ENCODE measurements at regions not wholly inside any gene's neighbourhood (a gene's known extent, or its start where the extent isn't known, plus 50 kb on each side); places are given as distances from the start of the nearest gene placed in this dataset.
"Not testable (repeated sequence)": the region's sequence is repeated elsewhere in the genome, so short reads cannot be mapped to it uniquely, and the experiment has no call there.

- not testable (repeated sequence) for DNase-seq (ENCODE audit: low read depth in 3 of 3)
These were observed 846.4 kb downstream of the RPIA start for GRCh38 chr2:89537862-89538261.

GRCh38 chr2:89544110-89544509 is 852.6 kb downstream of the RPIA start:
- not testable (repeated sequence) for DNase-seq (ENCODE audit: low read depth in 3 of 3)

DNA sequence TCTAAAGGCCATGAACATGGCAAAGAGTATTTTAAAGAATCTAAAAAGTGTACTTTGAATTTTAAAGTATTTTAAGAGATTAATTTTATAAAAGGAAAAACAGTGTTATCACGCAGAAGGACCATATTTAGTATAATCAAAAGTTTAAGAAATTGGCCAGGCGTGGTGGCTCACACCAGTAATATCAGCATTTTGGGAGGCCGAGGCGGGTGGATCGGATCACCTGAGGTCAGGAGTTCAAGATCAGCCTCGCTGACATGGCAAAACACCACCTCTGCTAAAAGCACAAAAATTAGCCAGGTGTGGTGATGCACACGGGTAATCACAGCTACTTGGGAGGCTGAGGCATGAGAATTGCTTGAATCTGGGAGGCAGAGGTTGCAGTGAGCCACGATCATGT is 887.7 kb downstream of the RPIA start:
- not testable (repeated sequence) for DNase-seq (ENCODE audit: low read depth in 3 of 3)

- DNase-seq (ENCODE audit: low read depth in 3 of 3), result not testable (repeated sequence)
These were observed 891.3 kb downstream of the RPIA start for GRCh38 chr2:89582816-89583215.

DNA sequence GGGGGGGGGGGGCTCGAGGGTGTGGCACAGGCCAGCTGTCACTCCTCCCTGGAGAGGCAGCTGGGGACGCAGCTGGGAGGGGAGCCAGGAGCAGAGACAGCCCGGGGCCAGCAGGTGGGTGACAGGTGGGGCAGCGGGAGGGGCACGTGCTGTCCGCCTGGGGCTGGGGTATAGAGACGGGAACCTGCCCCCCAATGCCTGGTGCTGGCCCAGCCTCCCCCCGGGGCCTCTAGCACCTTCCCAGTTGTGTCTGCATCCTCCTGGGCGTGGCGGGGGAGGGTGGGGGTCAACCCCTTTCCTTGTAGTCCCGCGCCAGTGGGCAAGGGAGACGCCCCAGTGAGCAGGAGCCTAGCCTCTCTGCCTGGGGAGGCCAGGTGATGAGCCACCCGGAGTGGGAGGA is 892.6 kb downstream of the RPIA start:
- DNase-seq (ENCODE audit: low read depth in 3 of 3), result not testable (repeated sequence)

- not testable (repeated sequence) for DNase-seq (ENCODE audit: low read depth in 3 of 3)
These were observed 893.5 kb downstream of the RPIA start for GRCh38 chr2:89584868-89585557.

GRCh38 chr2:89585558-89585920 is 894.1 kb downstream of the RPIA start:
- peak in 1 of 3 donors; percentile 8 for DNase-seq (ENCODE audit: low read depth in 3 of 3)

- not testable (repeated sequence) for DNase-seq (ENCODE audit: low read depth in 3 of 3)
These were observed 908.4 kb downstream of the RPIA start for GRCh38 chr2:89599843-89600242.

- not testable (repeated sequence) for DNase-seq (ENCODE audit: low read depth in 3 of 3)
These were observed 915.0 kb downstream of the RPIA start for GRCh38 chr2:89606514-89606913.

DNA sequence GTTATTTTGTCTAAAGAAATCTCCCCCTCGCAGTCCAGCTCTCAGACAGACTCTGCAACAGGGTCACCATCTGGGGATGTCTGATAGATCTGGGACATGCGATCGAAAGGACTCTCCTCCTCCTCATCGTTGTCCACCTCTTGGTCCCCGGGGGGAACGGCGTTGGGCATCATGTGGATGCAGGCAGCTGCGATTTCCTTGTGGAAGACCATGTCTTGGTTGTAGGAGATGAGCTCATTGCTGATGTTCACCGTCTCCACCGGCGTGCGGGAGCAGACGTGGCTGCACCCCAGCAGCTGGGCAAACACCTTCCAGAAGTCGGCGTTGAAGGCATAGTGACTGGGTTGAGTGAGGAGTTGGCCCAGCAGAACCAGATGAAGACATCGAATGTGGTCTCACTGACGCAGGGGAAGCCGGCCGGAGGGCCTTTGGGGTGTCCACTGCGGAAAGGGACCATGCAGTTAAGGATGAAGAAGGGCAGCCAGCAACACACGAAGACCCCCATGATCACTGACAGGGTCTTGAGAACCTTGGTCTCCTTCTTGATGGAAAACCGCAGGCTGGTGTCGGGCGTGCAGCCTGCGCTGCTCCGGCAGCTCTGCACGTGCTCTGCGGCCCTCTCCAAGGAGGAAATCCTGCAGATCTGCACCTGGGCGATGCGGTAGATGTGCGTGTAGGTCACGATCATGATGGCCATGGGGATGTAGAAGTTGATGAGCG is 918.9 kb downstream of the RPIA start:
- not testable (repeated sequence) for DNase-seq (ENCODE audit: low read depth in 3 of 3)

DNA sequence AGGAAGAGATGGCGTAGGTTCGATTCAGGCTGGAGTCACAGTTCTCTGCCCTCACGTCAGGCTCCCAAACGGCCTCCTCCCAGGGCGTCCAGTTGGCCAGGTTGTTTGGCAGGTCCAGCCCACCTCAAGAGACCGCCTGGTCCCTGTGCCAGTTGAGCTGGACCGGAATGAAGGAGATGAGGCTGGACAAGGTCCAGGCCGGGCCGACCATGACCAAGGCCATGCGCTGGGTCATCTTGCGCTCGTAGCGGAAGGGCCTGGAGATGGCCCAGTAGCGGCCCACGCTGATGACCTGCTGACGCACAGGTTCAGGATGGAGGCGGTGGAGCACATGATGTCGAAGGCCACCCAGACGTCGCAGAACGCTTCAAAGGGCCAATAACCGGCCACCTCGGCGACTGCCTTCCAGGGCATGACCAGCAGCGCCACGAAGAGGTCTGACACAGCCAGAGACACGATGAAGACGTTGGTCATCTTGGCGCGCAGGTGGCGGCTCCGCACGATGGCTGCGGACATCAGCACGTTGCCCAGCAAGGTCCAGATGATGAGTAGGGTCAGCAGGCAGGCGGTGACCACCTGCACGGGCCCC is 919.5 kb downstream of the RPIA start:
- DNase-seq (ENCODE audit: low read depth in 3 of 3), result not testable (repeated sequence)

GRCh38 chr2:89611710-89612109 is 920.2 kb downstream of the RPIA start:
- DNase-seq (ENCODE audit: low read depth in 3 of 3), result not testable (repeated sequence)

- not testable (repeated sequence) for DNase-seq (ENCODE audit: low read depth in 3 of 3)
These were observed 957.8 kb downstream of the RPIA start for GRCh38 chr2:89649268-89649667.

GRCh38 chr2:89679254-89679653 is 987.8 kb downstream of the RPIA start:
- DNase-seq (ENCODE audit: low read depth in 3 of 3), result not testable (repeated sequence)
